ENCODE measurements at regions not wholly inside any gene's neighbourhood (a gene's known extent, or its start where the extent isn't known, plus 50 kb on each side); places are given as distances from the start of the nearest gene placed in this dataset.

- Histone ChIP-seq H3K79me2 (ENCODE audit: control insufficient read depth, insufficient read depth, low read length) (no peaks in the 10 kb centered on the region), H3K4me2 (ENCODE audit: extremely low read depth, insufficient read depth, low read length) (no peak overlapping the region), H4K20me1 (ENCODE audit: control insufficient read depth, extremely low read depth, insufficient read depth, low read length) (no peaks in the 10 kb centered on the region), H3K4me1 (ENCODE audit: control insufficient read depth, extremely low read depth, insufficient read depth, low read length) (no peaks in the 10 kb centered on the region), H3K9ac (ENCODE audit: insufficient read depth, low read length) (no peak overlapping the region), H3K27ac (ENCODE audit: insufficient read depth, low read length) (no peak overlapping the region), H3K4me3 (replicated peaks in 1 of 4; ENCODE audit: control extremely low read depth in 1 of 4, insufficient read depth in 1 of 4, low read depth in 3 of 4, low read length in 4 of 4) (no peak overlapping the region), H2AFZ (ENCODE audit: low read length) (no peak overlapping the region), H3K9me3 (ENCODE audit: control insufficient read depth, insufficient read depth, low read depth, low read length) (no peaks in the 10 kb centered on the region), H3K27me3 (ENCODE audit: control insufficient read depth, insufficient read depth, low read length) (no peaks in the 10 kb centered on the region), H3K36me3 (ENCODE audit: control insufficient read depth, insufficient read depth, low read length) (no peaks in the 10 kb centered on the region)
- no peak for DNase-seq (ENCODE audit: low read depth in 2 of 2)
- no peak for TF ChIP-seq CTCF (conservative IDR thresholded peaks at IDR 0.05 in 1 of 2, IDR thresholded peaks at IDR 0.05 in 1 of 2; ENCODE audit: low read depth in 1 of 2, low read length in 2 of 2)
Observed at GRCh38 chr13:50548586-50548985, 294.9 kb downstream of the DLEU7 start.

- DNase-seq (ENCODE audit: low read depth in 2 of 2) = no peak
- Histone ChIP-seq H3K4me2 (ENCODE audit: extremely low read depth, insufficient read depth, low read length) (no peak overlapping the region), H3K9ac (ENCODE audit: insufficient read depth, low read length) (no peak overlapping the region), H3K27ac (ENCODE audit: insufficient read depth, low read length) (no peak overlapping the region), H3K4me3 (replicated peaks in 1 of 4; ENCODE audit: control extremely low read depth in 1 of 4, insufficient read depth in 1 of 4, low read depth in 3 of 4, low read length in 4 of 4) (no peak overlapping the region), H3K4me1 (ENCODE audit: control insufficient read depth, extremely low read depth, insufficient read depth, low read length) (no peaks in the 10 kb centered on the region), H3K27me3 (ENCODE audit: control insufficient read depth, insufficient read depth, low read length) (no peaks in the 10 kb centered on the region), H3K9me3 (ENCODE audit: control insufficient read depth, insufficient read depth, low read depth, low read length) (no peaks in the 10 kb centered on the region), H3K79me2 (ENCODE audit: control insufficient read depth, insufficient read depth, low read length) (no peaks in the 10 kb centered on the region), H2AFZ (ENCODE audit: low read length) (no peak overlapping the region), H4K20me1 (ENCODE audit: control insufficient read depth, extremely low read depth, insufficient read depth, low read length) (no peaks in the 10 kb centered on the region), H3K36me3 (ENCODE audit: control insufficient read depth, insufficient read depth, low read length) (no peaks in the 10 kb centered on the region)
- no peak for TF ChIP-seq EZH2 (IDR thresholded peaks at IDR 0.05; ENCODE audit: low read length, missing control alignments)
Observed at GRCh38 chr13:50549221-50549942, 294.1 kb downstream of the DLEU7 start.

GRCh38 chr13:50550151-50550550 lies 293.3 kb downstream of the DLEU7 start:
- H3K4me3 ChIP-seq (replicated peaks in 1 of 4; ENCODE audit: control extremely low read depth in 1 of 4, insufficient read depth in 1 of 4, low read depth in 3 of 4, low read length in 4 of 4) = no peak overlapping the region
- no peak for TF ChIP-seq EZH2 (IDR thresholded peaks at IDR 0.05; ENCODE audit: low read length, missing control alignments)
- no peak overlapping the region for H2AFZ ChIP-seq (ENCODE audit: low read length)
- H3K4me1 ChIP-seq (ENCODE audit: control insufficient read depth, extremely low read depth, insufficient read depth, low read length) = no peaks in the 10 kb centered on the region
- no peak overlapping the region for H3K4me2 ChIP-seq (ENCODE audit: extremely low read depth, insufficient read depth, low read length)
- H3K27ac ChIP-seq (ENCODE audit: insufficient read depth, low read length) = no peak overlapping the region
- DNase-seq (ENCODE audit: low read depth in 2 of 2) = no peak
- no peaks in the 10 kb centered on the region for H3K79me2 ChIP-seq (ENCODE audit: control insufficient read depth, insufficient read depth, low read length)
- H3K9ac ChIP-seq (ENCODE audit: insufficient read depth, low read length) = no peak overlapping the region
- no peaks in the 10 kb centered on the region for H4K20me1 ChIP-seq (ENCODE audit: control insufficient read depth, extremely low read depth, insufficient read depth, low read length)
- H3K36me3 ChIP-seq (ENCODE audit: control insufficient read depth, insufficient read depth, low read length) = no peaks in the 10 kb centered on the region
- H3K9me3 ChIP-seq (ENCODE audit: control insufficient read depth, insufficient read depth, low read depth, low read length) = no peaks in the 10 kb centered on the region
- H3K27me3 ChIP-seq (ENCODE audit: control insufficient read depth, insufficient read depth, low read length) = no peaks in the 10 kb centered on the region

GRCh38 chr13:50552424-50552966 lies 291.0 kb downstream of the DLEU7 start:
- TF ChIP-seq EZH2 (IDR thresholded peaks at IDR 0.05; ENCODE audit: low read length, missing control alignments) = no peak
- TF ChIP-seq CTCF (conservative IDR thresholded peaks at IDR 0.05 in 1 of 2, IDR thresholded peaks at IDR 0.05 in 1 of 2; ENCODE audit: low read depth in 1 of 2, low read length in 2 of 2) = no peak
- Histone ChIP-seq H3K79me2 (ENCODE audit: control insufficient read depth, insufficient read depth, low read length) (no peaks in the 10 kb centered on the region), H3K27ac (ENCODE audit: insufficient read depth, low read length) (no peak overlapping the region), H3K9me3 (ENCODE audit: control insufficient read depth, insufficient read depth, low read depth, low read length) (no peaks in the 10 kb centered on the region), H3K27me3 (ENCODE audit: control insufficient read depth, insufficient read depth, low read length) (no peaks in the 10 kb centered on the region), H2AFZ (ENCODE audit: low read length) (no peak overlapping the region), H3K4me3 (replicated peaks in 1 of 4; ENCODE audit: control extremely low read depth in 1 of 4, insufficient read depth in 1 of 4, low read depth in 3 of 4, low read length in 4 of 4) (no peak overlapping the region), H3K9ac (ENCODE audit: insufficient read depth, low read length) (no peak overlapping the region), H3K4me1 (ENCODE audit: control insufficient read depth, extremely low read depth, insufficient read depth, low read length) (no peaks in the 10 kb centered on the region), H3K4me2 (ENCODE audit: extremely low read depth, insufficient read depth, low read length) (no peak overlapping the region), H3K36me3 (ENCODE audit: control insufficient read depth, insufficient read depth, low read length) (no peaks in the 10 kb centered on the region), H4K20me1 (ENCODE audit: control insufficient read depth, extremely low read depth, insufficient read depth, low read length) (no peaks in the 10 kb centered on the region)
- DNase-seq (ENCODE audit: low read depth in 2 of 2) = peak in 1 of 2 donors; percentile 29

All from fibroblast of lung (primary cell).